Adrenal gland (tissue), 9 donors: ENCODE measurements at regions not wholly inside any gene's neighbourhood (a gene's known extent, or its start where the extent isn't known, plus 50 kb on each side); places are given as distances from the start of the nearest gene placed in this dataset.
"Not testable (repeated sequence)": the region's sequence is repeated elsewhere in the genome, so short reads cannot be mapped to it uniquely, and the experiment has no call there.

Experiments
- DNase-seq, 7 donors: peaks; one replicate each; pipeline ENCODE4 v3.0.0-alpha.2; 2019 to 2020
- H3K27ac ChIP-seq, 5 donors: fragments of 200-600 bp; sonication (generic) in 4 of 5; 1 replicate in 3 of 5; 2 replicates in 2 of 5; pipeline versions ENCODE4 v1.5.1 to v1.8.0; 2016 to 2020; ENCODE audit warnings: mild to moderate bottlenecking in 1 of 5
- H3K27me3 ChIP-seq: fragments of 200-600 bp; 2 replicates; pipeline ENCODE4 v1.8.0; 2021
- H3K36me3 ChIP-seq, 2 donors: fragments of 200-600 bp; replicated peaks in 1 of 2; 1 replicate in 1 of 2; 2 replicates in 1 of 2; pipeline versions ENCODE4 v1.5.1 to v1.8.0; 2018 to 2022
- H3K4me1 ChIP-seq, 2 donors: fragments of 200-600 bp; replicated peaks in 1 of 2; 1 replicate in 1 of 2; 2 replicates in 1 of 2; pipeline versions ENCODE4 v1.5.1 to v1.8.0; 2018 to 2021
- H3K4me3 ChIP-seq, 4 donors: fragments of 200-600 bp; sonication (generic) in 3 of 4; one replicate each; pipeline ENCODE4 v1.5.1; 2016 to 2018
- H3K9me3 ChIP-seq, 3 donors: fragments of 200-600 bp; sonication (generic) in 1 of 3; replicated peaks in 1 of 3; 1 replicate in 2 of 3; 2 replicates in 1 of 3; pipeline versions ENCODE4 v1.5.1 to v1.8.0; 2016 to 2021
- CTCF ChIP-seq, 6 experiments: fragments of 450-650 bp in 4 of 6; fragments of 200-600 bp in 2 of 6; sonication (generic) in 1 of 6; IDR thresholded peaks; 1 replicate in 5 of 6; 2 replicates in 1 of 6; pipeline versions ENCODE4 v1.5.1 to v1.8.0; 2016 to 2021; ENCODE audit warnings: antibody characterized with exemption in 6 of 6, mild to moderate bottlenecking in 2 of 6, moderate library complexity in 1 of 6
- POLR2A ChIP-seq, 2 donors: fragments of 450-650 bp; IDR thresholded peaks; one replicate each; pipeline ENCODE4 v1.6.1; 2017; ENCODE audit warnings: antibody characterized with exemption in 2 of 2, mild to moderate bottlenecking in 2 of 2, moderate library complexity in 1 of 2
- WGBS, 4 donors: extraction: QIAGEN DNeasy Blood & Tissue Kit in 2 of 4; methylation state at CpG; one replicate each; pipeline versions ENCODE4 v1.1.5 to v1.1.7; 2013 to 2017; 5-methylcytosine and 5-hydroxymethylcytosine counted together
- intact Hi-C, 2 donors: fragments of 100-400 bp; cut with DNase I; formaldehyde crosslinking; loops; one replicate each; pipeline versions ENCODE4 v1.14.1 to v1.15.0; 2022 to 2023
- donor health status: healthy with polysubstance abuse.
- donor health status: Bipolar disorder and iron deficiency.
- donor health status: DM: yes; HTN: yes; CAD: no.
- donor health status: DM: no; HTN: no; CAD: no.
- donor health status: DM: no; HTN: no; CAD: no.

- 53 to 83% (median 65%) methylated on average over 2 of the region's 2 CpGs for WGBS, 4 donors
- H3K36me3 ChIP-seq: no peaks in the 10 kb centered on the region
- no peak for DNase-seq
- intact Hi-C loops: no loop called here
- H3K27ac ChIP-seq: no peak overlapping the region
- H3K4me1 ChIP-seq: no peaks in the 10 kb centered on the region
- TF ChIP-seq POLR2A (IDR thresholded peaks at IDR 0.05): no peak
- TF ChIP-seq CTCF (IDR thresholded peaks at IDR 0.05): no peak
- no peak overlapping the region for H3K4me3 ChIP-seq
- no peaks in the 10 kb centered on the region for H3K27me3 ChIP-seq
- H3K9me3 ChIP-seq: no peaks in the 10 kb centered on the region
Measured at GRCh38 chr16:82281544-82281943, 111.5 kb upstream of the MPHOSPH6 start.

GRCh38 chr16:82280867-82281266 is 110.8 kb upstream of the MPHOSPH6 start:
- no peaks in the 10 kb centered on the region for H3K4me1 ChIP-seq
- no peaks in the 10 kb centered on the region for H3K27me3 ChIP-seq
- TF ChIP-seq POLR2A (IDR thresholded peaks at IDR 0.05): no peak
- H3K36me3 ChIP-seq: no peaks in the 10 kb centered on the region
- no peaks in the 10 kb centered on the region for H3K9me3 ChIP-seq
- 73 to 88% (median 85%) methylated on average over 1 of the region's 1 CpG for WGBS, 4 donors
- H3K4me3 ChIP-seq: no peak overlapping the region
- no peak for DNase-seq
- H3K27ac ChIP-seq: no peak overlapping the region
- intact Hi-C loops: no loop called here

GRCh38 chr16:82275349-82275748 is 105.3 kb upstream of the MPHOSPH6 start:
- H3K4me3 ChIP-seq, intact Hi-C loops: not testable (repeated sequence)
- WGBS, 4 donors: 78 to 95% (median 80%) methylated on average over 3 of the region's 3 CpGs

DNA sequence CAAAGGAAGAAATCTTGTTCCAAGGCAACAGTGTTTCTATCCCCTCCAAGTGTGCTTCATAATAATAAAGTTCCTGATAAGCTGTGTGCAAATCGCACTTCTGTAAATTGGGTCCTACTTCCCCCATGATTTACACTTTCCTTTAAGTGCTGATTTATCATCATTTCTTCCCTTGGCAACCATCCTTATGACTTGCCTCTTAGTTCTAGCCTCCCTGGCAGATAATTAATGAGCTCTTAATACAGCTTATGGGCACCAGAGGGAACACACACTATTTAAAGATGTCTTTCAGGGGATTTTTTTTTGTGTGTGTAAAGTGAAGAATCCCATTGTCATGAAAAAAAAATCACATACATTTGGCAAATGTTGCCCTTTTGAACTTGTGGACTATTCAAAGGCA is 101.6 kb upstream of the MPHOSPH6 start:
- no peaks in the 10 kb centered on the region for H3K36me3 ChIP-seq
- intact Hi-C loops: no loop called here
- no peak overlapping the region for H3K27ac ChIP-seq
- DNase-seq: no peak
- no peak overlapping the region for H3K4me3 ChIP-seq
- H3K27me3 ChIP-seq: no peaks in the 10 kb centered on the region
- no peaks in the 10 kb centered on the region for H3K4me1 ChIP-seq
- no peaks in the 10 kb centered on the region for H3K9me3 ChIP-seq
- no peak for TF ChIP-seq CTCF (IDR thresholded peaks at IDR 0.05)
- TF ChIP-seq POLR2A (IDR thresholded peaks at IDR 0.05): no peak
- 49 to 91% (median 78%) methylated on average over 1 of the region's 1 CpG for WGBS, 4 donors

More at GRCh38 chr16:82275349-82275748, 105.3 kb upstream of the MPHOSPH6 start:
- not testable (repeated sequence) for H3K4me1 ChIP-seq, H3K9me3 ChIP-seq, H3K36me3 ChIP-seq, H3K27ac ChIP-seq, H3K27me3 ChIP-seq, DNase-seq

GRCh38 chr16:82267675-82268074 is 97.7 kb upstream of the MPHOSPH6 start:
- not testable (repeated sequence) for H3K27me3 ChIP-seq, H3K4me3 ChIP-seq, H3K27ac ChIP-seq, H3K9me3 ChIP-seq, DNase-seq, H3K4me1 ChIP-seq, H3K36me3 ChIP-seq
- intact Hi-C loops: loop anchor here in 1 of 2 donors (10.0 kb wide), 2 partner anchors 187 to 947 kb away; no protein-coding TSS in a partner anchor
- WGBS, 4 donors: 39 to 63% (median 54%) methylated on average over 1 of the region's 1 CpG

- WGBS, 4 donors: 41 to 67% (median 55%) methylated on average over 2 of the region's 2 CpGs
- Histone ChIP-seq H3K4me3 (no peak overlapping the region), H3K36me3 (no peaks in the 10 kb centered on the region), H3K27ac (no peak overlapping the region), H3K9me3 (no peaks in the 10 kb centered on the region), H3K27me3 (no peaks in the 10 kb centered on the region), H3K4me1 (no peaks in the 10 kb centered on the region)
- intact Hi-C loops: loop anchor here in 1 of 2 donors (10.0 kb wide), 2 partner anchors 189 to 949 kb away; no protein-coding TSS in a partner anchor
- no peak for TF ChIP-seq POLR2A (IDR thresholded peaks at IDR 0.05)
- no peak for TF ChIP-seq CTCF (IDR thresholded peaks at IDR 0.05)
- no peak for DNase-seq
Measured at GRCh38 chr16:82265809-82266208, 95.8 kb upstream of the MPHOSPH6 start.
